ENCODE measurements at regions not wholly inside any gene's neighbourhood (a gene's known extent, or its start where the extent isn't known, plus 50 kb on each side); places are given as distances from the start of the nearest gene placed in this dataset.

GRCh38 chr5:135713161-135713915 lies 121.1 kb upstream of the SLC25A48 start:
- no peak overlapping the region for H3K27ac ChIP-seq
- no peak for TF ChIP-seq CTCF (conservative IDR thresholded peaks at IDR 0.05)

- no peak overlapping the region for H3K27ac ChIP-seq
- TF ChIP-seq CTCF (conservative IDR thresholded peaks at IDR 0.05), result no peak
These were observed 122.6 kb upstream of the SLC25A48 start for GRCh38 chr5:135711911-135712310.

- TF ChIP-seq CTCF (conservative IDR thresholded peaks at IDR 0.05), result no peak
These were observed 124.3 kb upstream of the SLC25A48 start for GRCh38 chr5:135710045-135710675.

GRCh38 chr5:135709208-135709575 lies 125.3 kb upstream of the SLC25A48 start:
- H3K27ac ChIP-seq, result no peak overlapping the region
- TF ChIP-seq CTCF (conservative IDR thresholded peaks at IDR 0.05), result no peak

More at GRCh38 chr5:135710045-135710675, 124.3 kb upstream of the SLC25A48 start:
- H3K27ac ChIP-seq, result no peak overlapping the region

GRCh38 chr5:135708481-135709207 lies 125.8 kb upstream of the SLC25A48 start:
- no peak overlapping the region for H3K27ac ChIP-seq
- TF ChIP-seq CTCF (conservative IDR thresholded peaks at IDR 0.05), result no peak

- no peak for TF ChIP-seq CTCF (conservative IDR thresholded peaks at IDR 0.05)
These were observed 127.2 kb upstream of the SLC25A48 start for GRCh38 chr5:135707302-135707701.

GRCh38 chr5:135706893-135707292 lies 127.6 kb upstream of the SLC25A48 start:
- no peak for TF ChIP-seq CTCF (conservative IDR thresholded peaks at IDR 0.05)
- no peak overlapping the region for H3K27ac ChIP-seq

More at GRCh38 chr5:135707302-135707701, 127.2 kb upstream of the SLC25A48 start:
- no peak overlapping the region for H3K27ac ChIP-seq

Measured in VCaP (cell line).